A673 (cell line): ENCODE measurements at regions not wholly inside any gene's neighbourhood (a gene's known extent, or its start where the extent isn't known, plus 50 kb on each side); places are given as distances from the start of the nearest gene placed in this dataset.

Source experiments
- BruUV-seq: library from RNA; stranded (reverse); fragments of 400-500 nt; replicated peaks from 2 replicates; lab custom pipeline; 2021; lab: Mats Ljungman, UMichigan
- CTCF ChIA-PET: fragments of 300-600 bp; sonication (Branson Sonifier 250); formaldehyde crosslinking; loops from one replicate; lab custom pipeline; 2022; ENCODE audit warnings: antibody characterized with exemption; lab: Charles Lee
- POLR2A ChIA-PET: fragments of 300-600 bp; sonication (Branson Sonifier 250); formaldehyde crosslinking; loops from one replicate; lab custom pipeline; 2022; ENCODE audit warnings: antibody characterized with exemption; ENCODE audit not compliant: low non-redundant PET; lab: Charles Lee
- DNase-seq: peaks from one replicate; pipeline ENCODE4 v3.0.0-alpha.2; 2015; ENCODE audit warnings: low spot score
- H3K27ac ChIP-seq: fragments of 200-600 bp; sonication (generic); 2 replicates; pipeline ENCODE4 v1.5.1; 2016; ENCODE audit warnings: mixed run types, low read depth, mild to moderate bottlenecking, mixed read lengths, antibody characterized with exemption, low read length; ENCODE audit not compliant: poor library complexity, severe bottlenecking
- H3K27me3 ChIP-seq: fragments of 200-600 bp; sonication (generic); replicated peaks from 2 replicates; pipeline ENCODE4 v1.6.1; 2017; ENCODE audit warnings: mixed run types, low read depth, mild to moderate bottlenecking, mixed read lengths, antibody characterized with exemption, low read length; ENCODE audit not compliant: insufficient read depth, poor library complexity
- H3K36me3 ChIP-seq: fragments of 200-600 bp; sonication (generic); 2 replicates; pipeline ENCODE4 v1.6.1; 2016; ENCODE audit warnings: mixed run types, mild to moderate bottlenecking, mixed read lengths, antibody characterized with exemption, low read length; ENCODE audit not compliant: insufficient read depth, poor library complexity, severe bottlenecking
- H3K4me1 ChIP-seq: fragments of 200-600 bp; sonication (generic); 2 replicates; pipeline ENCODE4 v1.6.1; 2017; ENCODE audit warnings: mixed run types, mild to moderate bottlenecking, mixed read lengths, antibody characterized with exemption, low read length; ENCODE audit not compliant: insufficient read depth, poor library complexity, severe bottlenecking
- H3K4me3 ChIP-seq: fragments of 200-600 bp; sonication (generic); 2 replicates; pipeline ENCODE4 v1.5.1; 2016; ENCODE audit warnings: low read depth, mixed run types, mild to moderate bottlenecking, mixed read lengths, low read length; ENCODE audit not compliant: poor library complexity, severe bottlenecking
- H3K9me3 ChIP-seq: fragments of 200-600 bp; sonication (generic); 2 replicates; pipeline ENCODE4 v1.6.1; 2016; ENCODE audit warnings: mixed run types, low read depth, mild to moderate bottlenecking, mixed read lengths, antibody characterized with exemption, low read length; ENCODE audit not compliant: poor library complexity, severe bottlenecking
- EZH2 ChIP-seq: fragments of 200-600 bp; sonication (generic); IDR thresholded peaks from 2 replicates; pipeline ENCODE4 v1.6.1; 2017; ENCODE audit warnings: borderline replicate concordance, low read depth, mild to moderate bottlenecking, mixed read lengths, antibody characterized with exemption, low read length; ENCODE audit not compliant: poor library complexity, severe bottlenecking
- intact Hi-C: fragments of 100-400 bp; cut with micrococcal nuclease; formaldehyde crosslinking; loops from one replicate; pipeline ENCODE4 v1.10.0; 2022; ENCODE audit not compliant: unreplicated experiment
- TF ChIP-seq, protein P1 (sequence below): fragments of 300-800, 200-600 bp; sonication (generic); conservative IDR thresholded peaks from 2 replicates; pipeline ENCODE4 v1.5.1; 2017; ENCODE audit warnings: low read depth, mild to moderate bottlenecking, antibody characterized with exemption, low read length, moderate library complexity, mixed read lengths

DNA sequence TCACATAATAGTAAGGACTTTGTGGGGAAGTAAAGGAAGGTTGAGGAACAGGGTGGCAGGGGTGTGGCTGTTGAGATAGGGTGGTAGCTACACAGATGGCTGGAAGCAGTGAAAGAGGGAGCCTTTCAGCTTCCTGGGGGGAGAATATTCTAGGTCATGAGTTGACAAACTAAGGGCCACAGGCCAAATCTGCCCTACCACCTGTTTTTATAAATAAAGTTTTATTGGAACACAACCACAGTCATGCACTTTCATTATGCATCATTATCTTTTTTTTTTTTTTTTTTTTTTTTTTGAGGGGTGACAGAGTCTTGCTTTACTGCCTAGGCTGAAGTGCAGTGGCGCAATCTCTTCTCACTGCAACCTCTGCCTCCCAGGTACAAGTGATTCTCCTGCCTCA lies 243.1 kb downstream of the NFATC2 start:
- TF ChIP-seq, protein P1, sequence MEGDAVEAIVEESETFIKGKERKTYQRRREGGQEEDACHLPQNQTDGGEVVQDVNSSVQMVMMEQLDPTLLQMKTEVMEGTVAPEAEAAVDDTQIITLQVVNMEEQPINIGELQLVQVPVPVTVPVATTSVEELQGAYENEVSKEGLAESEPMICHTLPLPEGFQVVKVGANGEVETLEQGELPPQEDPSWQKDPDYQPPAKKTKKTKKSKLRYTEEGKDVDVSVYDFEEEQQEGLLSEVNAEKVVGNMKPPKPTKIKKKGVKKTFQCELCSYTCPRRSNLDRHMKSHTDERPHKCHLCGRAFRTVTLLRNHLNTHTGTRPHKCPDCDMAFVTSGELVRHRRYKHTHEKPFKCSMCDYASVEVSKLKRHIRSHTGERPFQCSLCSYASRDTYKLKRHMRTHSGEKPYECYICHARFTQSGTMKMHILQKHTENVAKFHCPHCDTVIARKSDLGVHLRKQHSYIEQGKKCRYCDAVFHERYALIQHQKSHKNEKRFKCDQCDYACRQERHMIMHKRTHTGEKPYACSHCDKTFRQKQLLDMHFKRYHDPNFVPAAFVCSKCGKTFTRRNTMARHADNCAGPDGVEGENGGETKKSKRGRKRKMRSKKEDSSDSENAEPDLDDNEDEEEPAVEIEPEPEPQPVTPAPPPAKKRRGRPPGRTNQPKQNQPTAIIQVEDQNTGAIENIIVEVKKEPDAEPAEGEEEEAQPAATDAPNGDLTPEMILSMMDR, result no peak
- Histone ChIP-seq H3K27ac (no peak overlapping the region), H3K9me3 (peaks cover 9% of the 10 kb centered on the region), H3K4me3 (no peak overlapping the region), H3K4me1 (no peaks in the 10 kb centered on the region), H3K36me3 (no peaks in the 10 kb centered on the region), H3K27me3 (no peaks in the 10 kb centered on the region)
- no TSS peak for BruUV-seq
- POLR2A ChIA-PET, result no interaction called here
- CTCF ChIA-PET, result no interaction called here
- intact Hi-C loops, result no loop called here
- DNase-seq, result no peak

DNA sequence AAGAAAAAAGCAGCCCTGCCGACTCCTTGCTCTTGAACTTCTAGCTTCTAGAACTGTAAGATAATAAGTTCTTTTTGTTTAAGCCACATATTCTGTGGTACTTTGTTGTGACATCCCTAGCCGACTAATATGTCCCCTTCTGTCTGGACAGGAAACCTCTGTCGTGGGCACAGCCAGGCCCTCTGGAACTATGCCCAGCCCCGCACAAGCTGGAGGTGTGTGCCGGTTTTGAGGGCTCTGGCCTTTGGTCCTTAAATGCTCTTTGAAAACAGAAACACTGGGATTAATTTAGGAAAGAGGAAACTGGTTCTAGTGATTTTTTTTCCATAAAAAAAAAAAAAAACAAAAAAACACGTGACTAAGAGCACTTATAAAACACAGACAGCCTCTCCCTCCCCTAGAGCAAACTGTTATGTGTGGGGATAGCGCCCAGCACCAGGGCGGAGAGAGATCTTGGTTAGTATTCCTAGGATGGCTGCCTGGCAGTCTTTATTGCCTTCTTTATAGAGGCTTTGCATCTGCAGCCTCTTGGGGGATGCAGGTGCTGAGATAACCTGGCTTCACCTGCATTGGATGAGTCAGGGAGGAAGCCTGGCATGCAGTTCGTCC lies 244.3 kb downstream of the NFATC2 start:
- intact Hi-C loops, result no loop called here
- no peak for DNase-seq
- Histone ChIP-seq H3K4me3 (no peak overlapping the region), H3K27me3 (no peaks in the 10 kb centered on the region), H3K9me3 (peaks cover 9% of the 10 kb centered on the region), H3K27ac (no peak overlapping the region), H3K36me3 (no peaks in the 10 kb centered on the region), H3K4me1 (no peaks in the 10 kb centered on the region)
- no TSS peak for BruUV-seq
- TF ChIP-seq EZH2, result no peak
- TF ChIP-seq, protein P1, result no peak
- POLR2A ChIA-PET, result no interaction called here
- CTCF ChIA-PET, result no interaction called here

DNA sequence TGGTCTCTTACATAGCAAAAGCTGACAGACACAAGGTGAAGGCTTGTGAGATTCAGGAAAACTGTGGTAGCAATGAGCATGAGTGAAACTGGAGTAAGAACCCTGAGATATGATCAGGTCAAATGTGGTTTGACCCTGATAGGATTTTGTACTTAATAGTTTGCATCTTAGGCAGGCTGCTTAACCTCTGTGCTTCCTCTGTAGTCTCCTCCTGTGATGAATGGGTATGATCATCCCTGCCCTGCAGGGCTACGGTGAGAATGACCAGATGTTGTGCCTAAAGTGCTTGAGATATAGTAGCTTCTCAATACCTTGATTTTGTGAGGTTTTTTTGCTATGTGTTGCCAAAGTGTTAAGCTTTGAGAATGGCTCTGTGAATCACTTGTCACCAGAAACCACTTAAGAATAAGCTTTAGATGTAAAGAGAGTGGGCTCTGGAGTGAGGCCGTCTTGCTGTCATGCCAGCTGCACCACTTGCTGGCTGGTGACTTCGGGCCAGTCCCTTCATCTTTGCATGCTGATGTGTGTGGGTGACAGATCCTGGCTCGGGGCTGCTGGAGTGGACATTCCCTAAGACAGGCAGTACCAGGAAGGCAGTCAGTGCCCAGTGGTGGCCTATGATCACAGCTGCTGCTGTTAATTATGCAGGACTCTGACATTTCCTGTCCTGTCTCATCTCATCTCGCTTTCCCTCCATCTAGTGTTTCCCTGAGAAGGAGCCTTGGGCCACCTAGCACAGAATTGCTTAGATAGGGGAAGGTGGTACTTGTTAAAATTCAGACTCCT lies 254.7 kb downstream of the NFATC2 start:
- H3K27ac ChIP-seq, result no peak overlapping the region
- TF ChIP-seq, protein P1, result no peak
- no peak for TF ChIP-seq EZH2
- no peaks in the 10 kb centered on the region for H3K9me3 ChIP-seq
- H3K4me1 ChIP-seq, result no peaks in the 10 kb centered on the region
- ChIA-PET POLR2A (no interaction called here), CTCF (no interaction called here)
- peaks cover 3% of the 10 kb centered on the region for H3K27me3 ChIP-seq
- no peaks in the 10 kb centered on the region for H3K36me3 ChIP-seq
- BruUV-seq, result no TSS peak
- no peak for DNase-seq
- intact Hi-C loops, result no loop called here
- no peak overlapping the region for H3K4me3 ChIP-seq
